H9 (cell line): ENCODE measurements at regions not wholly inside any gene's neighbourhood (a gene's known extent, or its start where the extent isn't known, plus 50 kb on each side); places are given as distances from the start of the nearest gene placed in this dataset.

Experiments
- DNase-seq: peaks from one replicate; pipeline ENCODE4 v3.0.0-alpha.2; 2017
- H2AFZ ChIP-seq: one replicate; pipeline ENCODE4 v1.6.1; 2013; ENCODE audit warnings: mild to moderate bottlenecking, low read length, control low read depth, moderate library complexity
- H2AK5ac ChIP-seq: 2 replicates; pipeline ENCODE4 v1.6.1; 2013; ENCODE audit warnings: low read length, control low read depth, mixed read lengths; ENCODE audit not compliant: insufficient read length
- H2BK120ac ChIP-seq: one replicate; pipeline ENCODE4 v1.6.1; 2013; ENCODE audit warnings: low read depth, mild to moderate bottlenecking, low read length, control low read depth, inconsistent platforms; ENCODE audit not compliant: poor library complexity, severe bottlenecking
- H2BK12ac ChIP-seq: 2 replicates; pipeline ENCODE4 v1.6.1; 2013; ENCODE audit warnings: low read length, control low read depth, mixed read lengths, low read depth; ENCODE audit not compliant: insufficient read length
- H2BK15ac ChIP-seq: 2 replicates; pipeline ENCODE4 v1.6.1; 2013; ENCODE audit warnings: low read depth, low read length, control low read depth
- H2BK20ac ChIP-seq: one replicate; pipeline ENCODE4 v1.6.1; 2013; ENCODE audit warnings: low read depth, mild to moderate bottlenecking, low read length, control low read depth, inconsistent platforms; ENCODE audit not compliant: poor library complexity, severe bottlenecking
- H2BK5ac ChIP-seq: 2 replicates; pipeline ENCODE4 v1.6.1; 2013; ENCODE audit warnings: low read length, control low read depth, mixed read lengths; ENCODE audit not compliant: insufficient read length
- H3K14ac ChIP-seq: 2 replicates; pipeline ENCODE4 v1.6.1; 2013; ENCODE audit warnings: low read length, control low read depth; ENCODE audit not compliant: insufficient read depth
- H3K18ac ChIP-seq: 2 replicates; pipeline ENCODE4 v1.6.1; 2013; ENCODE audit warnings: low read depth, mild to moderate bottlenecking, mixed read lengths, low read length, control low read depth; ENCODE audit not compliant: insufficient read length
- H3K23ac ChIP-seq: 2 replicates; pipeline ENCODE4 v1.6.1; 2013; ENCODE audit warnings: low read length, control low read depth, mixed read lengths, low read depth; ENCODE audit not compliant: insufficient read length
- H3K23me2 ChIP-seq: 2 replicates; pipeline ENCODE4 v1.6.1; 2013; ENCODE audit warnings: low read depth, mild to moderate bottlenecking, mixed read lengths, low read length, control low read depth; ENCODE audit not compliant: insufficient read length, poor library complexity, severe bottlenecking
- H3K27ac ChIP-seq: 2 replicates; pipeline ENCODE4 v1.5.1; 2013; ENCODE audit warnings: low read length, control low read depth, mixed read lengths, low read depth; ENCODE audit not compliant: insufficient read length
- H3K27me3 ChIP-seq: 2 replicates; pipeline ENCODE4 v1.6.1; 2013; ENCODE audit warnings: low read length, control low read depth, inconsistent platforms; ENCODE audit not compliant: insufficient read depth
- H3K4ac ChIP-seq: 2 replicates; pipeline ENCODE4 v1.6.1; 2013; ENCODE audit warnings: low read depth, mild to moderate bottlenecking, control low read depth, inconsistent platforms, low read length, moderate library complexity
- H3K4me1 ChIP-seq: 2 replicates; pipeline ENCODE4 v1.6.1; 2013; ENCODE audit warnings: low read length, control low read depth, inconsistent platforms; ENCODE audit not compliant: insufficient read depth
- H3K4me2 ChIP-seq: 2 replicates; pipeline ENCODE4 v1.6.1; 2013; ENCODE audit warnings: low read length, control low read depth, mixed read lengths; ENCODE audit not compliant: insufficient read length, insufficient read depth
- H3K56ac ChIP-seq: 2 replicates; pipeline ENCODE4 v1.6.1; 2013; ENCODE audit warnings: low read depth, mild to moderate bottlenecking, mixed read lengths, low read length, control low read depth; ENCODE audit not compliant: insufficient read length
- H3K79me1 ChIP-seq: 2 replicates; pipeline ENCODE4 v1.6.1; 2013; ENCODE audit warnings: low read depth, mild to moderate bottlenecking, moderate library complexity, low read length, control low read depth, inconsistent platforms; ENCODE audit not compliant: insufficient read depth, poor library complexity, severe bottlenecking
- H3K79me2 ChIP-seq: 2 replicates; pipeline ENCODE4 v1.6.1; 2013; ENCODE audit warnings: low read length, control low read depth, inconsistent platforms; ENCODE audit not compliant: insufficient read depth
- H3K9ac ChIP-seq: 2 replicates; pipeline ENCODE4 v1.6.1; 2013; ENCODE audit warnings: low read length, control low read depth, mixed read lengths; ENCODE audit not compliant: insufficient read length; ENCODE audit errors: extremely low read depth
- H3K9me3 ChIP-seq: one replicate; pipeline ENCODE4 v1.6.1; 2013; ENCODE audit warnings: low read depth, low read length, inconsistent platforms; ENCODE audit not compliant: control insufficient read depth
- H3T11ph ChIP-seq: one replicate; pipeline ENCODE4 v1.6.1; 2013; ENCODE audit warnings: mild to moderate bottlenecking, low read length, control low read depth, inconsistent platforms
- H4K20me1 ChIP-seq: one replicate; pipeline ENCODE4 v1.6.1; 2013; ENCODE audit not compliant: control insufficient read depth, insufficient read length, insufficient read depth
- H4K5ac ChIP-seq: 2 replicates; pipeline ENCODE4 v1.6.1; 2013; ENCODE audit warnings: low read depth, mild to moderate bottlenecking, mixed read lengths, low read length, control low read depth; ENCODE audit not compliant: insufficient read length
- H4K8ac ChIP-seq: replicated peaks from 2 replicates; pipeline ENCODE4 v1.6.1; 2013; ENCODE audit warnings: low read length, control low read depth, mixed read lengths, low read depth; ENCODE audit not compliant: insufficient read length
- H4K91ac ChIP-seq: 2 replicates; pipeline ENCODE4 v1.6.1; 2013; ENCODE audit warnings: low read depth, mild to moderate bottlenecking, moderate library complexity, mixed read lengths, low read length, control low read depth; ENCODE audit not compliant: insufficient read length
- H3K27ac Mint-ChIP-seq, 3 experiments: 2 replicates in 2 of 3; 3 replicates in 1 of 3; pipeline ENCODE4 v1.8.0; 2020 to 2021; ENCODE audit warnings: mixed read lengths in 3 of 3, mild to moderate bottlenecking in 1 of 3, moderate library complexity in 1 of 3
- H3K27me3 Mint-ChIP-seq: 2 replicates; pipeline ENCODE4 v1.8.0; 2021; ENCODE audit warnings: low read depth, mild to moderate bottlenecking, moderate library complexity, mixed read lengths
- H3K36me3 Mint-ChIP-seq, 3 experiments: 2 replicates in 2 of 3; 3 replicates in 1 of 3; pipeline ENCODE4 v1.8.0; 2020 to 2021; ENCODE audit warnings: low read depth in 3 of 3, mixed read lengths in 3 of 3; ENCODE audit not compliant: insufficient read depth in 1 of 3
- H3K4me1 Mint-ChIP-seq, 2 experiments: 2 replicates each; pipeline ENCODE4 v1.8.0; 2020; ENCODE audit warnings: mixed read lengths in 2 of 2
- H3K4me3 Mint-ChIP-seq, 2 experiments: 2 replicates in 1 of 2; 3 replicates in 1 of 2; pipeline ENCODE4 v1.8.0; 2020 to 2021; ENCODE audit warnings: mild to moderate bottlenecking in 2 of 2, mixed read lengths in 2 of 2, moderate library complexity in 1 of 2
- H3K9me3 Mint-ChIP-seq, 2 experiments: 2 replicates in 1 of 2; 3 replicates in 1 of 2; pipeline ENCODE4 v1.8.0; 2020; ENCODE audit warnings: mild to moderate bottlenecking in 2 of 2, mixed read lengths in 2 of 2, moderate library complexity in 1 of 2
- CTCF ChIP-seq: fragments of 200-600 bp; sonication (generic); conservative IDR thresholded peaks from 3 replicates; pipeline ENCODE4 v1.8.0; 2021; ENCODE audit warnings: antibody characterized with exemption, mild to moderate bottlenecking
- WGBS: extraction: QIAGEN DNeasy Blood & Tissue Kit; methylation state at CpG from one replicate; pipeline ENCODE4 v1.1.7; 2013; ENCODE audit warnings: missing lambda C conversion rate, low lambda C conversion rate, mixed read lengths; ENCODE audit not compliant: insufficient read length; ENCODE audit errors: extremely low coverage; 5-methylcytosine and 5-hydroxymethylcytosine counted together

- H3K27ac ChIP-seq: no peak overlapping the region
- Mint-ChIP-seq H3K4me1 (no peaks in the 10 kb centered on the region), H3K36me3 (peaks cover 0 to 4% (median 0%) of the 10 kb centered on the region in 3 experiments; a peak in 3 of 7 replicates), H3K9me3 (peaks cover 25 to 26% of the 10 kb centered on the region in 2 experiments), H3K27ac (no peak overlapping the region), H3K4me3 (no peak overlapping the region), H3K27me3 (peaks cover 20% of the 10 kb centered on the region)
- no peak overlapping the region for H2BK120ac ChIP-seq
- H3K27me3 ChIP-seq: no peaks in the 10 kb centered on the region
- no peak overlapping the region for H2BK20ac ChIP-seq
- no peak overlapping the region for H4K8ac ChIP-seq
- TF ChIP-seq CTCF: no peak
- no peak overlapping the region for H3K4me2 ChIP-seq
- no peak overlapping the region for H2BK15ac ChIP-seq
- no peaks in the 10 kb centered on the region for H3K4me1 ChIP-seq
- WGBS: no CpG with 5 or more reads among the region's 5 CpGs
- no peak overlapping the region for H2BK12ac ChIP-seq
- H2AFZ ChIP-seq: no peak overlapping the region
- no peaks in the 10 kb centered on the region for H3K9me3 ChIP-seq
- H3K23me2 ChIP-seq: no peaks in the 10 kb centered on the region
- no peak overlapping the region for H3K14ac ChIP-seq
- no peaks in the 10 kb centered on the region for H3K79me2 ChIP-seq
- H4K20me1 ChIP-seq: no peaks in the 10 kb centered on the region
- H3T11ph ChIP-seq: no peak overlapping the region
- no peak overlapping the region for H3K18ac ChIP-seq
- H4K91ac ChIP-seq: no peak overlapping the region
- H3K56ac ChIP-seq: no peak overlapping the region
- no peak overlapping the region for H3K23ac ChIP-seq
- H2AK5ac ChIP-seq: no peak overlapping the region
- no peak overlapping the region for H2BK5ac ChIP-seq
- H4K5ac ChIP-seq: no peak overlapping the region
- H3K4ac ChIP-seq: no peak overlapping the region
- H3K79me1 ChIP-seq: no peaks in the 10 kb centered on the region
- DNase-seq: peak; percentile 17
- no peak overlapping the region for H3K9ac ChIP-seq
These were observed 55.9 kb downstream of the MRPL36 start for GRCh38 chr5:1743769-1744085.
